ENCODE measurements at regions not wholly inside any gene's neighbourhood (a gene's known extent, or its start where the extent isn't known, plus 50 kb on each side); places are given as distances from the start of the nearest gene placed in this dataset.

DNA sequence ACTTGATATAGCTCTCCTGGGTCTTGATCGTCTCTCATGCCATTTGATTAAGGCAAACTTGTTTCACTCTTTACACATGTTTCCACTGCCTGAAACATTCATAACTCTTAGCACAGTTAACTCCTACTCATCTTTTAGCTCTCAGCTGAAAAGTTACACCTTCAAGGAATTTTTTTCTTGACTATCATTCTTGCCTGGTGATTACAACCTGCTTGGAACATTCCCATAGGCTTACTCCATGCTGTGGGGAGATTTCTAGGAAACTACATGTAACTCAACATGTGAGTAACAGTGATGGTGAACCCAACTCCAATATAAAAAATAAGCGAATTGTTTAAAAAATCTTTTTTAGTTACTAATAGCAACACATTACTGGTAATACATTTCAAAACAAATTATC, 224.1 kb upstream of the MPDZ start:
- DNase-seq = no peak
- Histone ChIP-seq H3K4me3 (ENCODE audit: low read length) (no peak overlapping the region), H3K27ac (ENCODE audit: low read length) (no peak overlapping the region), H4K20me1 (ENCODE audit: insufficient read depth, low read depth, low read length) (no peaks in the 10 kb centered on the region), H3K36me3 (ENCODE audit: insufficient read depth, low read length) (no peaks in the 10 kb centered on the region), H2AFZ (ENCODE audit: low read length) (no peak overlapping the region), H3K27me3 (ENCODE audit: low read length) (no peaks in the 10 kb centered on the region), H3K4me2 (ENCODE audit: low read depth, low read length, poor library complexity, severe bottlenecking) (no peak overlapping the region), H3K9me3 (ENCODE audit: low read length) (no peaks in the 10 kb centered on the region), H3K9me2 (replicated peaks; ENCODE audit: insufficient read depth, low read length) (no peaks in the 10 kb centered on the region), H3K79me2 (ENCODE audit: low read length) (no peaks in the 10 kb centered on the region), H3K9ac (ENCODE audit: low read length) (no peak overlapping the region), H3K4me1 (ENCODE audit: low read length) (peaks cover 6% of the 10 kb centered on the region)

DNA sequence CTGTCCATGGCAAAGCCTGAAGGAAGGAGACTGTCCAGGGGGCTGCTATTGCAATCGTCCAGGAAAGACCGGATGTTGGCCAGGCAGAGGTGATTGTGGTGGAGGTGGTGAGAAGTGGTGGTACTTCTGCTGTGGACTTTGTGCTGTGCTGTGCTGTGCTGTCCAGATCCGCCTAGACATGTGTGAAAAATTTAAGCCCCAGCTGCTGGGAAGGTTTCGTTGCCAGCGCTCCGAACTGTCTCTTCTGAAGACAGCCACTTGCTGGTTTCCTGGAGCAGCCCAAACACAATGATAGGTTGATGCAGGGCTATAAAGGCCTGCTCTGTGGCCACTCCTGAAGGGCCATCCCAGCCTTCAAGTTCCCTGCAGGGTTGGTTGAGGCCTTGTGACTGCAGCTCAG, 223.0 kb upstream of the MPDZ start:
- H4K20me1 ChIP-seq (ENCODE audit: insufficient read depth, low read depth, low read length) = no peaks in the 10 kb centered on the region
- H3K79me2 ChIP-seq (ENCODE audit: low read length) = no peaks in the 10 kb centered on the region
- no peaks in the 10 kb centered on the region for H3K27me3 ChIP-seq (ENCODE audit: low read length)
- H3K36me3 ChIP-seq (ENCODE audit: insufficient read depth, low read length) = no peaks in the 10 kb centered on the region
- H3K27ac ChIP-seq (ENCODE audit: low read length) = no peak overlapping the region
- no peak overlapping the region for H3K9ac ChIP-seq (ENCODE audit: low read length)
- no peak overlapping the region for H2AFZ ChIP-seq (ENCODE audit: low read length)
- no peak overlapping the region for H3K4me3 ChIP-seq (ENCODE audit: low read length)
- DNase-seq = no peak
- no peaks in the 10 kb centered on the region for H3K9me2 ChIP-seq (replicated peaks; ENCODE audit: insufficient read depth, low read length)
- H3K4me2 ChIP-seq (ENCODE audit: low read depth, low read length, poor library complexity, severe bottlenecking) = no peak overlapping the region
- peaks cover 6% of the 10 kb centered on the region for H3K4me1 ChIP-seq (ENCODE audit: low read length)
- no peaks in the 10 kb centered on the region for H3K9me3 ChIP-seq (ENCODE audit: low read length)

DNA sequence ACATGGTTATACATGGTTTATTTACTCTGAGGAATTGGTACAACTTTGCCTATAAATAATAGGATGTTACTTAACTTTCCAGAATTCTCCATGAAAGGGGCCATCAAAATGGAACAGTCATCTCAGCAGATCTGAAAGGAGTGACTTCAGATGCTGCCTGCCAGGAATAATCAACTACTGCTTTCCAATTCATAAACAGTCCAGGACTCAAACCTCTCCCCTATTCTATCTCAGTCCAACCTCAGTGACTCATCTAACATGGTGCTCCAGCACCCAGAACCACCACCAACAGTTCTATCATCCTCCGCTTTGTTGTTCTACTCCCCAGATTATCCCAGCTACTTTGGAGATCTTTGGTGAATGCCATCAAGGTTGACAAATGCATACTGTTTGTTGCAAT, 221.5 kb upstream of the MPDZ start:
- no peaks in the 10 kb centered on the region for H3K9me3 ChIP-seq (ENCODE audit: low read length)
- H3K36me3 ChIP-seq (ENCODE audit: insufficient read depth, low read length) = no peaks in the 10 kb centered on the region
- no peaks in the 10 kb centered on the region for H3K9me2 ChIP-seq (replicated peaks; ENCODE audit: insufficient read depth, low read length)
- no peak overlapping the region for H2AFZ ChIP-seq (ENCODE audit: low read length)
- H3K27ac ChIP-seq (ENCODE audit: low read length) = no peak overlapping the region
- no peaks in the 10 kb centered on the region for H3K4me1 ChIP-seq (ENCODE audit: low read length)
- no peaks in the 10 kb centered on the region for H4K20me1 ChIP-seq (ENCODE audit: insufficient read depth, low read depth, low read length)
- H3K27me3 ChIP-seq (ENCODE audit: low read length) = no peaks in the 10 kb centered on the region
- H3K4me2 ChIP-seq (ENCODE audit: low read depth, low read length, poor library complexity, severe bottlenecking) = no peak overlapping the region
- H3K9ac ChIP-seq (ENCODE audit: low read length) = no peak overlapping the region
- no peak overlapping the region for H3K4me3 ChIP-seq (ENCODE audit: low read length)
- no peak for DNase-seq
- no peaks in the 10 kb centered on the region for H3K79me2 ChIP-seq (ENCODE audit: low read length)

- Histone ChIP-seq H4K20me1 (ENCODE audit: insufficient read depth, low read depth, low read length) (no peaks in the 10 kb centered on the region), H3K36me3 (ENCODE audit: insufficient read depth, low read length) (no peaks in the 10 kb centered on the region), H3K79me2 (ENCODE audit: low read length) (no peaks in the 10 kb centered on the region), H3K4me2 (ENCODE audit: low read depth, low read length, poor library complexity, severe bottlenecking) (no peak overlapping the region), H3K4me1 (ENCODE audit: low read length) (no peaks in the 10 kb centered on the region), H3K9me2 (replicated peaks; ENCODE audit: insufficient read depth, low read length) (no peaks in the 10 kb centered on the region), H3K9ac (ENCODE audit: low read length) (no peak overlapping the region), H3K9me3 (ENCODE audit: low read length) (no peaks in the 10 kb centered on the region), H3K4me3 (ENCODE audit: low read length) (no peak overlapping the region), H3K27ac (ENCODE audit: low read length) (no peak overlapping the region), H3K27me3 (ENCODE audit: low read length) (no peaks in the 10 kb centered on the region), H2AFZ (ENCODE audit: low read length) (no peak overlapping the region)
- DNase-seq = no peak
These were observed 220.5 kb upstream of the MPDZ start for GRCh38 chr9:13500034-13500433.

- Histone ChIP-seq H3K36me3 (ENCODE audit: insufficient read depth, low read length) (no peaks in the 10 kb centered on the region), H3K79me2 (ENCODE audit: low read length) (no peaks in the 10 kb centered on the region), H2AFZ (ENCODE audit: low read length) (no peak overlapping the region), H3K9me2 (replicated peaks; ENCODE audit: insufficient read depth, low read length) (no peaks in the 10 kb centered on the region), H3K9me3 (ENCODE audit: low read length) (no peaks in the 10 kb centered on the region), H3K9ac (ENCODE audit: low read length) (no peak overlapping the region), H3K27me3 (ENCODE audit: low read length) (no peaks in the 10 kb centered on the region; the same call in 1 of the 2 replicates), H3K4me1 (ENCODE audit: low read length) (no peaks in the 10 kb centered on the region; the same call in 1 of the 2 replicates), H3K4me2 (ENCODE audit: low read depth, low read length, poor library complexity, severe bottlenecking) (no peak overlapping the region), H3K4me3 (ENCODE audit: low read length) (no peak overlapping the region), H4K20me1 (ENCODE audit: insufficient read depth, low read depth, low read length) (no peaks in the 10 kb centered on the region), H3K27ac (ENCODE audit: low read length) (no peak overlapping the region)
- no peak for DNase-seq
These were observed 214.2 kb upstream of the MPDZ start for GRCh38 chr9:13493697-13494096.

DNA sequence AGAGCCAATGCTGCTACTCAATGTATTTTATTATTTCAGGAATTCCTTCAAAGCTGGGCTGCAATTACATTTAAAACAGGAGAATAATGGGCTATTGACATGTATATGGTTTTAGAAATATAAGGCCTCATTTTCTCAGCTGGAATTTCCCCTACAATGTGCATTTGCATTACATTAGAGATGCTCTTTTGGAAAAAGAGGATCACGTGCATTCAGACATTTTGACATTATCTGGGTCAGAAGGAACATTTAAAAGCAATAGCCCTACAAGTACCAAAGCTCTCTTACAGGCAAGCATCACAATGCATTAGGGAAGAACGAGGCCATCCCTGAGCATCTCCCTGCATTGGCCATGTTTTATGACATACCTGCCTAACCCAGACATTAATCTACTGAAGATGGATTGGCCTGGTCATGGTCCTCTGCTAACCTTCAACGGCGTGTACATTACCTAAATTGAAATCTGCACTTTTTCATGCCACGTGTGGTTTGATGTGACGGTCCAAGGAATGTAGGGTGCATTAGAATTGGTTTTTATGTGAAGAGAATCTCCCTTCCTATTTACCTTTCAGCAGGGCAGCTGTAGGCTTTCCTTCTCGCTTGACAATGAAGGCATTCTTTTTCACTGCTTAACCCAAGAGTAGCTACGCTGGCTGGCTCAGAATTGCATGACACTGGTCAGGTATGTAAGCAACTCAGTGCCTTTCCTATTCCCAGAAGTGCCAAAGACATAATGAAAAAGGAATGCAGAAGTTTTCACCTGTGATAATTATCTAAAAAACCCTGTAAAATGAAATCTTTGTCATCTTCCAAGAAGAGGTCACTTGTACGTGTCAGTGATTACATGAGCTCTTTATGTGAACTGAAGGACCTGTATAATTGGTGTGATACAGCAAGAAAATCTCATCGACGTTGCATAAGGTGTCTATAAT, 212.3 kb upstream of the MPDZ start:
- no peak overlapping the region for H3K9ac ChIP-seq (ENCODE audit: low read length)
- H3K4me1 ChIP-seq (ENCODE audit: low read length) = peaks cover 13% of the 10 kb centered on the region
- no peak overlapping the region for H3K4me2 ChIP-seq (ENCODE audit: low read depth, low read length, poor library complexity, severe bottlenecking)
- H3K79me2 ChIP-seq (ENCODE audit: low read length) = no peaks in the 10 kb centered on the region
- H3K4me3 ChIP-seq (ENCODE audit: low read length) = no peak overlapping the region
- no peak overlapping the region for H2AFZ ChIP-seq (ENCODE audit: low read length)
- H3K36me3 ChIP-seq (ENCODE audit: insufficient read depth, low read length) = no peaks in the 10 kb centered on the region
- H4K20me1 ChIP-seq (ENCODE audit: insufficient read depth, low read depth, low read length) = no peaks in the 10 kb centered on the region
- DNase-seq = no peak
- H3K9me2 ChIP-seq (replicated peaks; ENCODE audit: insufficient read depth, low read length) = no peaks in the 10 kb centered on the region
- H3K27me3 ChIP-seq (ENCODE audit: low read length) = no peaks in the 10 kb centered on the region; the same call in 1 of the 2 replicates
- H3K27ac ChIP-seq (ENCODE audit: low read length) = no peak overlapping the region
- no peaks in the 10 kb centered on the region for H3K9me3 ChIP-seq (ENCODE audit: low read length)

GRCh38 chr9:13491138-13491492, 211.6 kb upstream of the MPDZ start:
- Histone ChIP-seq H3K79me2 (ENCODE audit: low read length) (no peaks in the 10 kb centered on the region), H3K9me2 (replicated peaks; ENCODE audit: insufficient read depth, low read length) (no peaks in the 10 kb centered on the region)

DNA sequence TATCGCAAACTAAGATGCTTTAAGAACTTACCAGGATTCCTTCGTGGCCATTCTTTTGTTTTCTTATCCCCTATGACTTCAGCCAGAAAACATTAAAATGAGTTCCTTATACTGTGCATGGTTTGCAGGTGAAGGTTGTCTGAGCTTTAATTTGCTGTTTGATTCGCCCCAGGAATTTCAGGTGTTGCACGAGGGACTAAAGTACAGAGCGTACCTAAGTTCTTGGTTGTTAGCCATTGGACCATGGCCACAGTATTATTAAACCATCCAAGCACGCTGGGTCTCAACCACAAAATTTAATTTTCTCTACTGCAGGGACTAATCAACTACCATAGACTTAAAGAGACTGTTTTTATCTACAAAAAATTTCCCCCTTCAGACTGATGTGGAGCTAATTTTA, 208.4 kb upstream of the MPDZ start:
- H4K20me1 ChIP-seq (ENCODE audit: insufficient read depth, low read depth, low read length) = no peaks in the 10 kb centered on the region
- no peaks in the 10 kb centered on the region; the same call in 1 of the 2 replicates for H3K27me3 ChIP-seq (ENCODE audit: low read length)
- no peaks in the 10 kb centered on the region for H3K79me2 ChIP-seq (ENCODE audit: low read length)
- 0 out of 2 replicates have a peak overlapping the region, but pooled peaks have one; percentile 37 for H2AFZ ChIP-seq (ENCODE audit: low read length)
- H3K9me3 ChIP-seq (ENCODE audit: low read length) = no peaks in the 10 kb centered on the region
- H3K4me2 ChIP-seq (ENCODE audit: low read depth, low read length, poor library complexity, severe bottlenecking) = no peak overlapping the region
- no peaks in the 10 kb centered on the region for H3K36me3 ChIP-seq (ENCODE audit: insufficient read depth, low read length)
- H3K27ac ChIP-seq (ENCODE audit: low read length) = no peak overlapping the region
- H3K4me1 ChIP-seq (ENCODE audit: low read length) = peaks cover 13% of the 10 kb centered on the region
- no peak overlapping the region for H3K9ac ChIP-seq (ENCODE audit: low read length)
- no peak overlapping the region for H3K4me3 ChIP-seq (ENCODE audit: low read length)
- peak; percentile 50 for DNase-seq
- H3K9me2 ChIP-seq (replicated peaks; ENCODE audit: insufficient read depth, low read length) = no peaks in the 10 kb centered on the region

More at GRCh38 chr9:13491138-13491492, 211.6 kb upstream of the MPDZ start:
- Histone ChIP-seq H3K4me1 (ENCODE audit: low read length) (peaks cover 13% of the 10 kb centered on the region), H3K9ac (ENCODE audit: low read length) (no peak overlapping the region), H3K9me3 (ENCODE audit: low read length) (no peaks in the 10 kb centered on the region), H3K27ac (ENCODE audit: low read length) (no peak overlapping the region), H3K27me3 (ENCODE audit: low read length) (no peaks in the 10 kb centered on the region; the same call in 1 of the 2 replicates), H3K36me3 (ENCODE audit: insufficient read depth, low read length) (no peaks in the 10 kb centered on the region), H4K20me1 (ENCODE audit: insufficient read depth, low read depth, low read length) (no peaks in the 10 kb centered on the region), H2AFZ (ENCODE audit: low read length) (no peak overlapping the region), H3K4me3 (ENCODE audit: low read length) (no peak overlapping the region), H3K4me2 (ENCODE audit: low read depth, low read length, poor library complexity, severe bottlenecking) (no peak overlapping the region)
- DNase-seq = no peak

Data from Karpas-422 (cell line).